ENCODE measurements at regions not wholly inside any gene's neighbourhood (a gene's known extent, or its start where the extent isn't known, plus 50 kb on each side); places are given as distances from the start of the nearest gene placed in this dataset.

DNA sequence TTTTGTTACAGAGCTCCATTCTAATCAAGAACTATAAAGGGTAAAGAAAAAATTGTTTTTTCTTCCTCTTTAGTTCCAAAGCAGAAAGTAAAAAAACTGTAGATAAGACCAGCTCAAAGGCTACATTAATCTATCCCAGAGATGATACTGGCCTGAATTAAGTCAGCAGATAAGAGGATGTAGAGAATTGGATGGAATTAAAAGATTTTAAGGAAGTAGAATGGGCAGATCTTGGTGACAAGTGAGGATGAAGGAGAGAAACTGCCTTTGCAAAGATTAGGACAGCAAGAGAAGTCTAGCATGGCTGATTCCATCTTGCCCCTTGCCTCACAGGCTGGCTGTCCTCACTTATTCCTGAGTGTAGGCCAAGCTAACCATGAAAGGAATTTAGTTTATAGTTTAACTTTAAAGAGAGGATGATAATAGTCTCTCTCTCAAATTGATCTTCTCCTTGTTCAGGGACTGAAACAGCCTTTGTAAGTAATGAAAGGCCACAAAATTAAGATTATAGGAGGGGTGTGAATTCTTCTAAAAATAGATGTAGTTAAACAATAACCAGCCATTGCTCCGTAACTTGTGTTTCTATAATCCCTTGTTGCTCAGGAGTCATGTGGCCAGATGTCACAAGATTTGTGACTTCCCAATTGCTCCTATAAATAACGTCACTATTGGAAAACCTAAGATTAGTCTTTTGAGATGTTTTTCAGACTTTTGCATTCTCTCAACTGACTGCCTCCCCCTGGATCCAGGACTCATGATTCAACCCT, 265.0 kb upstream of the USP24 start:
- no peak for DNase-seq (ENCODE audit: low read depth, low spot score)
- ChIA-PET CTCF (interaction anchor here (0.6 to 5.5 kb wide), 8 partner anchors 10 to 1323 kb away, joined by 3 to 111 read pairs (median 6); no protein-coding TSS in a partner anchor), SMC1A (ENCODE audit: uncharacterized antibody, unreplicated experiment) (interaction anchor here (0.6 to 6.6 kb wide), 5 partner anchors 302 to 1160 kb away, joined by 3 to 91 read pairs (median 6); partner anchors contain the start of gene PLPP3), POLR2A (no interaction called here), RAD21 (ENCODE audit: unreplicated experiment) (interaction anchor here (1.3 to 2.5 kb wide), 3 partner anchors 413 to 1229 kb away, joined by 3 to 78 read pairs (median 12); no protein-coding TSS in a partner anchor)
- Histone ChIP-seq H3K4me3 (no peak overlapping the region), H3K9me3 (replicated peaks; ENCODE audit: control insufficient read depth, insufficient read depth, low read length) (no peaks in the 10 kb centered on the region), H3K79me2 (ENCODE audit: control insufficient read depth, insufficient read depth, low read length) (no peaks in the 10 kb centered on the region), H3K4me1 (ENCODE audit: control insufficient read depth, insufficient read depth, low read length) (no peaks in the 10 kb centered on the region), H3K36me3 (ENCODE audit: control insufficient read depth in 2 of 2, insufficient read depth in 2 of 2, low read length in 1 of 2) (no peaks in the 10 kb centered on the region), H3K27ac (ENCODE audit: control insufficient read depth, insufficient read depth) (no peak overlapping the region), H3K4me2 (ENCODE audit: control insufficient read depth, insufficient read depth) (no peak overlapping the region), H4K20me1 (ENCODE audit: control insufficient read depth, insufficient read depth) (no peaks in the 10 kb centered on the region), H3K27me3 (replicated peaks in 1 of 2; ENCODE audit: control insufficient read depth in 2 of 2, insufficient read depth in 2 of 2, low read length in 1 of 2) (peaks cover 0 to 2% of the 10 kb centered on the region in 2 experiments; a peak in 1 of 4 replicates), H3K9ac (ENCODE audit: control insufficient read depth, insufficient read depth, low read length) (no peak overlapping the region), H2AFZ (ENCODE audit: control insufficient read depth, low read depth, low read length) (no peak overlapping the region)
- no peak for FAIRE-seq
- 19% methylated on average over 2 of the region's 2 CpGs for WGBS (ENCODE audit: insufficient coverage, insufficient replicate concordance, low lambda C conversion rate, missing lambda C conversion rate)
- in situ Hi-C loops (cut with MboI) (loop anchor here (10.0 kb wide), 1 partner anchor 1105 kb away; no protein-coding TSS in a partner anchor), intact Hi-C loops (cut with micrococcal nuclease; ENCODE audit: unreplicated experiment) (no loop called here)
- no peak for ATAC-seq
- no TSS peak for BruUV-seq (replicated peaks)
- TF ChIP-seq HDGF (IDR thresholded peaks at IDR 0.05) (no peak), ZZZ3 (IDR thresholded peaks at IDR 0.05; ENCODE audit: control insufficient read depth, insufficient read length, low read depth) (no peak), SUPT20H (IDR thresholded peaks at IDR 0.05; ENCODE audit: borderline replicate concordance, control insufficient read depth, low read depth, low read length) (no peak), NFYA (IDR thresholded peaks at IDR 0.05; ENCODE audit: borderline replicate concordance, low read depth, low read length) (no peak), JUND (IDR thresholded peaks at IDR 0.05; ENCODE audit: low read depth, low read length) (no peak), ZBED1 (IDR thresholded peaks at IDR 0.05; ENCODE audit: borderline replicate concordance) (no peak), USF2 (IDR thresholded peaks at IDR 0.05; ENCODE audit: borderline replicate concordance, low read depth, low read length) (no peak), SREBF2 (IDR thresholded peaks at IDR 0.05; ENCODE audit: low read length) (no peak), GABPA (IDR thresholded peaks at IDR 0.05; ENCODE audit: low read depth) (no peak), TCF12 (IDR thresholded peaks at IDR 0.05; ENCODE audit: low read depth, low read length) (no peak), SIN3A (IDR thresholded peaks at IDR 0.05; ENCODE audit: low read depth, low read length) (no peak), KLF5 (IDR thresholded peaks at IDR 0.05; ENCODE audit: partially characterized antibody) (no peak), YBX1 (IDR thresholded peaks at IDR 0.05) (no peak), YY1 (IDR thresholded peaks at IDR 0.05; ENCODE audit: low read depth, low read length) (no peak), MYB (IDR thresholded peaks at IDR 0.05; ENCODE audit: borderline replicate concordance, low read depth, low read length) (no peak), ZSCAN29 (IDR thresholded peaks at IDR 0.05) (no peak)
- TF ChIP-seq, protein P1, sequence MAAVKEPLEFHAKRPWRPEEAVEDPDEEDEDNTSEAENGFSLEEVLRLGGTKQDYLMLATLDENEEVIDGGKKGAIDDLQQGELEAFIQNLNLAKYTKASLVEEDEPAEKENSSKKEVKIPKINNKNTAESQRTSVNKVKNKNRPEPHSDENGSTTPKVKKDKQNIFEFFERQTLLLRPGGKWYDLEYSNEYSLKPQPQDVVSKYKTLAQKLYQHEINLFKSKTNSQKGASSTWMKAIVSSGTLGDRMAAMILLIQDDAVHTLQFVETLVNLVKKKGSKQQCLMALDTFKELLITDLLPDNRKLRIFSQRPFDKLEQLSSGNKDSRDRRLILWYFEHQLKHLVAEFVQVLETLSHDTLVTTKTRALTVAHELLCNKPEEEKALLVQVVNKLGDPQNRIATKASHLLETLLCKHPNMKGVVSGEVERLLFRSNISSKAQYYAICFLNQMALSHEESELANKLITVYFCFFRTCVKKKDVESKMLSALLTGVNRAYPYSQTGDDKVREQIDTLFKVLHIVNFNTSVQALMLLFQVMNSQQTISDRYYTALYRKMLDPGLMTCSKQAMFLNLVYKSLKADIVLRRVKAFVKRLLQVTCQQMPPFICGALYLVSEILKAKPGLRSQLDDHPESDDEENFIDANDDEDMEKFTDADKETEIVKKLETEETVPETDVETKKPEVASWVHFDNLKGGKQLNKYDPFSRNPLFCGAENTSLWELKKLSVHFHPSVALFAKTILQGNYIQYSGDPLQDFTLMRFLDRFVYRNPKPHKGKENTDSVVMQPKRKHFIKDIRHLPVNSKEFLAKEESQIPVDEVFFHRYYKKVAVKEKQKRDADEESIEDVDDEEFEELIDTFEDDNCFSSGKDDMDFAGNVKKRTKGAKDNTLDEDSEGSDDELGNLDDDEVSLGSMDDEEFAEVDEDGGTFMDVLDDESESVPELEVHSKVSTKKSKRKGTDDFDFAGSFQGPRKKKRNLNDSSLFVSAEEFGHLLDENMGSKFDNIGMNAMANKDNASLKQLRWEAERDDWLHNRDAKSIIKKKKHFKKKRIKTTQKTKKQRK (IDR thresholded peaks at IDR 0.05; ENCODE audit: low read depth, low read length), result no peak
